ENCODE measurements at regions not wholly inside any gene's neighbourhood (a gene's known extent, or its start where the extent isn't known, plus 50 kb on each side); places are given as distances from the start of the nearest gene placed in this dataset.

DNA sequence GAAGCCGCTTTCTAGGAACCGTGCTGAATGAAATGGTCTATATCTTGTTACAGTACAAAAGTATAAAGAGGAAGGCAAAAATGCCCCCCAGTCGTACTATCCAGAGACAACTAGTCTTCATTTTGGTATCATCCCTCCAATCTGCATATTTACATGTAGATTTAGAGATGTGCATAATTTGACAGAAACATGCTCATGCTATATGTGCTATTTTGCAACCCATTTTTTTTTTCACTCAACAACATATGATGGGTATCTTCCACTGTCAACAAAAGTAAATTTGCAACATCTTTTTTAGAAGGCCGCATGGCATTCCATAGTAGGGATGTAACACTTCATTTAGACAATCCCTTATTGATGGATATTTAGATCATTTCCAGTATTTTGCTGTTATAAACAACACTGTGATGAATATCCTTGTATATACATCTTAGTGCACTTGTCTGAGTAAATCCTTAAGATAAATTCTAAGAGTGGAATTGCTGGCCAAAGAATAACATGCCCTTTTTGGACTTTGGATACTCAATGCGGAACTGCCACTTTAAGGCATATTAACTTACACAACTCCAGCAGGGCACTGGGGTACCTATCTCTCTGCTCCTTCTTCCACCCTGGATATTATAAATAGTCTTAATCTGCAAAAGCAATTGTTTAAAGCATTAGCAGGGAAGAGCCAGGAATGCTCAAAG is 71.1 kb upstream of the SH3PXD2B start:
- H3K4me3 Mint-ChIP-seq (ENCODE audit: low read depth, unreplicated experiment): no peak overlapping the region

GRCh38 chr5:172524573-172525021 is 70.3 kb upstream of the SH3PXD2B start:
- CTCF ChIA-PET: no interaction called here

More for the DNA sequence above, 71.1 kb upstream of the SH3PXD2B start:
- H3K9me3 Mint-ChIP-seq (ENCODE audit: low read depth, unreplicated experiment): peaks cover 11% of the 10 kb centered on the region
- H3K27me3 Mint-ChIP-seq (ENCODE audit: unreplicated experiment): peaks cover 100% of the 10 kb centered on the region
- TF ChIP-seq, protein P1, sequence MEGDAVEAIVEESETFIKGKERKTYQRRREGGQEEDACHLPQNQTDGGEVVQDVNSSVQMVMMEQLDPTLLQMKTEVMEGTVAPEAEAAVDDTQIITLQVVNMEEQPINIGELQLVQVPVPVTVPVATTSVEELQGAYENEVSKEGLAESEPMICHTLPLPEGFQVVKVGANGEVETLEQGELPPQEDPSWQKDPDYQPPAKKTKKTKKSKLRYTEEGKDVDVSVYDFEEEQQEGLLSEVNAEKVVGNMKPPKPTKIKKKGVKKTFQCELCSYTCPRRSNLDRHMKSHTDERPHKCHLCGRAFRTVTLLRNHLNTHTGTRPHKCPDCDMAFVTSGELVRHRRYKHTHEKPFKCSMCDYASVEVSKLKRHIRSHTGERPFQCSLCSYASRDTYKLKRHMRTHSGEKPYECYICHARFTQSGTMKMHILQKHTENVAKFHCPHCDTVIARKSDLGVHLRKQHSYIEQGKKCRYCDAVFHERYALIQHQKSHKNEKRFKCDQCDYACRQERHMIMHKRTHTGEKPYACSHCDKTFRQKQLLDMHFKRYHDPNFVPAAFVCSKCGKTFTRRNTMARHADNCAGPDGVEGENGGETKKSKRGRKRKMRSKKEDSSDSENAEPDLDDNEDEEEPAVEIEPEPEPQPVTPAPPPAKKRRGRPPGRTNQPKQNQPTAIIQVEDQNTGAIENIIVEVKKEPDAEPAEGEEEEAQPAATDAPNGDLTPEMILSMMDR (IDR thresholded peaks at IDR 0.05; ENCODE audit: unreplicated experiment): no peak
- BruUV-seq (replicated peaks): no TSS peak
- intact Hi-C loops (cut with micrococcal nuclease; ENCODE audit: unreplicated experiment): no loop called here
- H3K27ac Mint-ChIP-seq (ENCODE audit: unreplicated experiment): no peak overlapping the region
- H3K4me1 Mint-ChIP-seq (ENCODE audit: low read depth, unreplicated experiment): peaks cover 11% of the 10 kb centered on the region
- CTCF ChIA-PET: no interaction called here
- no peak for DNase-seq
- H3K36me3 Mint-ChIP-seq (ENCODE audit: insufficient read depth, unreplicated experiment): no peaks in the 10 kb centered on the region

GRCh38 chr5:172523146-172523745 is 68.9 kb upstream of the SH3PXD2B start:
- CTCF ChIA-PET: no interaction called here
- TF ChIP-seq, protein P1 (IDR thresholded peaks at IDR 0.05; ENCODE audit: unreplicated experiment): no peak
- H3K4me1 Mint-ChIP-seq (ENCODE audit: low read depth, unreplicated experiment): peaks cover 11% of the 10 kb centered on the region
- peaks cover 11% of the 10 kb centered on the region for H3K9me3 Mint-ChIP-seq (ENCODE audit: low read depth, unreplicated experiment)
- H3K36me3 Mint-ChIP-seq (ENCODE audit: insufficient read depth, unreplicated experiment): no peaks in the 10 kb centered on the region
- no TSS peak for BruUV-seq (replicated peaks)
- no peak overlapping the region for H3K27ac Mint-ChIP-seq (ENCODE audit: unreplicated experiment)
- intact Hi-C loops (cut with micrococcal nuclease; ENCODE audit: unreplicated experiment): no loop called here
- DNase-seq: no peak
- H3K27me3 Mint-ChIP-seq (ENCODE audit: unreplicated experiment): peaks cover 100% of the 10 kb centered on the region
- no peak overlapping the region for H3K4me3 Mint-ChIP-seq (ENCODE audit: low read depth, unreplicated experiment)

More at GRCh38 chr5:172524573-172525021, 70.3 kb upstream of the SH3PXD2B start:
- H3K27ac Mint-ChIP-seq (ENCODE audit: unreplicated experiment): no peak overlapping the region
- peaks cover 11% of the 10 kb centered on the region for H3K4me1 Mint-ChIP-seq (ENCODE audit: low read depth, unreplicated experiment)
- no TSS peak for BruUV-seq (replicated peaks)
- H3K36me3 Mint-ChIP-seq (ENCODE audit: insufficient read depth, unreplicated experiment): no peaks in the 10 kb centered on the region
- TF ChIP-seq, protein P1 (IDR thresholded peaks at IDR 0.05; ENCODE audit: unreplicated experiment): no peak
- no peak for DNase-seq
- peaks cover 14% of the 10 kb centered on the region for H3K9me3 Mint-ChIP-seq (ENCODE audit: low read depth, unreplicated experiment)
- peaks cover 100% of the 10 kb centered on the region for H3K27me3 Mint-ChIP-seq (ENCODE audit: unreplicated experiment)
- H3K4me3 Mint-ChIP-seq (ENCODE audit: low read depth, unreplicated experiment): no peak overlapping the region
- intact Hi-C loops (cut with micrococcal nuclease; ENCODE audit: unreplicated experiment): no loop called here

DNA sequence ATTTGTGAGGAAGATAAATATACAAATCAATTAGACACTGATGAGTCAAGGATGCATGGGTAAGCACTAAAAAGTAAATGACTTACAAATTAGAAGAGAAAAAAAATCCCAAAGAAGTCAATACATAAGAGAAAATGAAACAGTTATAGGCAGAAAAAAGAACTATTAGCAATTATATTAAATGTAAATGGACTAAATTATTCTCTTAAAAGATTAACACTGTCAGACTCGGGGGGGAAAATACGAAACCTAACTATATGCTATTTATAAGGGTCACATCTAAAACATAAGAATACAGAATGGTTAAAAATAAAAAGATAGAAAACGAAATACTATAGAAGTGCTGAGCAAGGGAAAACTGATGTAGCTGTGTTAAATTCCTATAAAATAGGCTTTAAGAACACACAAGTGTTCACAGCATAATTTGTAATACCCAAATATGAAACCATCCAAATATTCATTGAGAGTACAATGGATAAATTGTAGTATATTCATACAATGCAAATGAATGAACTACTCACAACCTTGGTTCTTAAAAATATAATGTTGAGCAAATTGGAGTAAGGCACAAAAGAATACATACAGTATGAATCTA is 67.1 kb upstream of the SH3PXD2B start:
- peaks cover 99% of the 10 kb centered on the region for H3K27me3 Mint-ChIP-seq (ENCODE audit: unreplicated experiment)
- no peak overlapping the region for H3K4me3 Mint-ChIP-seq (ENCODE audit: low read depth, unreplicated experiment)
- TF ChIP-seq, protein P1 (IDR thresholded peaks at IDR 0.05; ENCODE audit: unreplicated experiment): no peak
- DNase-seq: no peak
- H3K27ac Mint-ChIP-seq (ENCODE audit: unreplicated experiment): no peak overlapping the region
- no TSS peak for BruUV-seq (replicated peaks)
- peaks cover 11% of the 10 kb centered on the region for H3K9me3 Mint-ChIP-seq (ENCODE audit: low read depth, unreplicated experiment)
- intact Hi-C loops (cut with micrococcal nuclease; ENCODE audit: unreplicated experiment): no loop called here
- CTCF ChIA-PET: no interaction called here
- H3K4me1 Mint-ChIP-seq (ENCODE audit: low read depth, unreplicated experiment): no peaks in the 10 kb centered on the region
- no peaks in the 10 kb centered on the region for H3K36me3 Mint-ChIP-seq (ENCODE audit: insufficient read depth, unreplicated experiment)

Measured in Calu3 (cell line).